ENCODE measurements at regions not wholly inside any gene's neighbourhood (a gene's known extent, or its start where the extent isn't known, plus 50 kb on each side); places are given as distances from the start of the nearest gene placed in this dataset.

GRCh38 chr1:29870621-29871020 lies 634.3 kb downstream of the PTPRU start:
- TF ChIP-seq YY1 (IDR thresholded peaks at IDR 0.05; ENCODE audit: insufficient read depth, insufficient read length) (no peak), SUZ12 (IDR thresholded peaks at IDR 0.05; ENCODE audit: extremely low read depth, insufficient read depth, insufficient read length) (no peak), ZNF274 (IDR thresholded peaks at IDR 0.05; ENCODE audit: low read depth, low read length) (no peak)

Measured in NT2/D1 (cell line).